GM18873 (cell line): ENCODE measurements at regions not wholly inside any gene's neighbourhood (a gene's known extent, or its start where the extent isn't known, plus 50 kb on each side); places are given as distances from the start of the nearest gene placed in this dataset.

ENCODE experiments used
- ATAC-seq: cut with Tn5 transposase; IDR thresholded peaks from one replicate; pipeline ENCODE4 v1.9.1; 2021; ENCODE audit warnings: mild to moderate bottlenecking, moderate library complexity, moderate number of reproducible peaks; ENCODE audit not compliant: unreplicated experiment, low FRiP score

GRCh38 chr6:144843701-144844100, 558.6 kb downstream of the UTRN start:
- no peak for ATAC-seq

GRCh38 chr6:144844596-144844995, 559.5 kb downstream of the UTRN start:
- no peak for ATAC-seq

- ATAC-seq: no peak
Observed at GRCh38 chr6:144845186-144845585, 560.1 kb downstream of the UTRN start.

- no peak for ATAC-seq
Observed at GRCh38 chr6:144847916-144848315, 562.8 kb downstream of the UTRN start.

GRCh38 chr6:144849920-144850319, 564.8 kb downstream of the UTRN start:
- no peak for ATAC-seq

GRCh38 chr6:144853603-144854002, 568.5 kb downstream of the UTRN start:
- no peak for ATAC-seq

GRCh38 chr6:144854654-144855053, 569.5 kb downstream of the UTRN start:
- ATAC-seq: no peak

GRCh38 chr6:144855375-144855774, 570.2 kb downstream of the UTRN start:
- no peak for ATAC-seq

- no peak for ATAC-seq
Observed at GRCh38 chr6:144855812-144856531, 570.8 kb downstream of the UTRN start.

GRCh38 chr6:144856622-144857021, 571.5 kb downstream of the UTRN start:
- no peak for ATAC-seq

- ATAC-seq: no peak
Observed at GRCh38 chr6:144857086-144857485, 572.0 kb downstream of the UTRN start.

GRCh38 chr6:144862769-144863168, 577.6 kb downstream of the UTRN start:
- no peak for ATAC-seq

GRCh38 chr6:144867761-144868160, 582.6 kb downstream of the UTRN start:
- ATAC-seq: no peak

GRCh38 chr6:144870782-144871181, 585.6 kb downstream of the UTRN start:
- ATAC-seq: no peak

GRCh38 chr6:144873623-144874378, 588.7 kb downstream of the UTRN start:
- ATAC-seq: no peak

GRCh38 chr6:144876689-144877088, 591.6 kb downstream of the UTRN start:
- no peak for ATAC-seq

- no peak for ATAC-seq
Observed at GRCh38 chr6:144877118-144877517, 592.0 kb downstream of the UTRN start.

GRCh38 chr6:144878577-144878976, 593.4 kb downstream of the UTRN start:
- no peak for ATAC-seq

GRCh38 chr6:144879436-144879835, 594.3 kb downstream of the UTRN start:
- ATAC-seq: no peak

- ATAC-seq: no peak
Observed at GRCh38 chr6:144882425-144882824, 597.3 kb downstream of the UTRN start.

GRCh38 chr6:144883915-144884314, 598.8 kb downstream of the UTRN start:
- no peak for ATAC-seq

- ATAC-seq: no peak
Observed at GRCh38 chr6:144885817-144886216, 600.7 kb downstream of the UTRN start.
